GM23338 (cell line): ENCODE measurements at regions not wholly inside any gene's neighbourhood (a gene's known extent, or its start where the extent isn't known, plus 50 kb on each side); places are given as distances from the start of the nearest gene placed in this dataset.

ENCODE experiments used
- TF ChIP-seq, protein P1 (sequence below): fragments of 250-450 bp; sonication (Bioruptor Pico); IDR thresholded peaks from 2 replicates; pipeline ENCODE4 v1.5.0; 2020; ENCODE audit warnings: mild to moderate bottlenecking, moderate library complexity

DNA sequence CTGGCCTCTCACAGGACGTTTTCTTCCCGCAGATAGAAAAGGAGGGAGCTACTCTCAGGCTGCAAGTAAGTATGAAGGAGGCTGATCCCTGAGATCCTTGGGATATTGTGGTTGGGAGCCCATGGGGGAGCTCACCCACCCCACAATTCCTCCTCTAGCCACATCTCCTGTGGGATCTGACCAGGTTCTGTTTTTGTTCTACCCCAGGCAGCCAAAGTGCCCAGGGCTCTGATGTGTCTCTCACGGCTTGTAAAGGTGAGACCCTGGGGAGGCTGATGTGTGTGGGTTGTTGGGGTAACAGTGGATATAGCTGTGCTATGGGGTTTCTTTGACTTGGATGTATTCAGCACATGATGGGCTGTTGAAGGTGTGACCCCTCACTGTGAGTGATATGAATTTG lies 52.0 kb upstream of the POLR1H start (continued):
- TF ChIP-seq, protein P1, sequence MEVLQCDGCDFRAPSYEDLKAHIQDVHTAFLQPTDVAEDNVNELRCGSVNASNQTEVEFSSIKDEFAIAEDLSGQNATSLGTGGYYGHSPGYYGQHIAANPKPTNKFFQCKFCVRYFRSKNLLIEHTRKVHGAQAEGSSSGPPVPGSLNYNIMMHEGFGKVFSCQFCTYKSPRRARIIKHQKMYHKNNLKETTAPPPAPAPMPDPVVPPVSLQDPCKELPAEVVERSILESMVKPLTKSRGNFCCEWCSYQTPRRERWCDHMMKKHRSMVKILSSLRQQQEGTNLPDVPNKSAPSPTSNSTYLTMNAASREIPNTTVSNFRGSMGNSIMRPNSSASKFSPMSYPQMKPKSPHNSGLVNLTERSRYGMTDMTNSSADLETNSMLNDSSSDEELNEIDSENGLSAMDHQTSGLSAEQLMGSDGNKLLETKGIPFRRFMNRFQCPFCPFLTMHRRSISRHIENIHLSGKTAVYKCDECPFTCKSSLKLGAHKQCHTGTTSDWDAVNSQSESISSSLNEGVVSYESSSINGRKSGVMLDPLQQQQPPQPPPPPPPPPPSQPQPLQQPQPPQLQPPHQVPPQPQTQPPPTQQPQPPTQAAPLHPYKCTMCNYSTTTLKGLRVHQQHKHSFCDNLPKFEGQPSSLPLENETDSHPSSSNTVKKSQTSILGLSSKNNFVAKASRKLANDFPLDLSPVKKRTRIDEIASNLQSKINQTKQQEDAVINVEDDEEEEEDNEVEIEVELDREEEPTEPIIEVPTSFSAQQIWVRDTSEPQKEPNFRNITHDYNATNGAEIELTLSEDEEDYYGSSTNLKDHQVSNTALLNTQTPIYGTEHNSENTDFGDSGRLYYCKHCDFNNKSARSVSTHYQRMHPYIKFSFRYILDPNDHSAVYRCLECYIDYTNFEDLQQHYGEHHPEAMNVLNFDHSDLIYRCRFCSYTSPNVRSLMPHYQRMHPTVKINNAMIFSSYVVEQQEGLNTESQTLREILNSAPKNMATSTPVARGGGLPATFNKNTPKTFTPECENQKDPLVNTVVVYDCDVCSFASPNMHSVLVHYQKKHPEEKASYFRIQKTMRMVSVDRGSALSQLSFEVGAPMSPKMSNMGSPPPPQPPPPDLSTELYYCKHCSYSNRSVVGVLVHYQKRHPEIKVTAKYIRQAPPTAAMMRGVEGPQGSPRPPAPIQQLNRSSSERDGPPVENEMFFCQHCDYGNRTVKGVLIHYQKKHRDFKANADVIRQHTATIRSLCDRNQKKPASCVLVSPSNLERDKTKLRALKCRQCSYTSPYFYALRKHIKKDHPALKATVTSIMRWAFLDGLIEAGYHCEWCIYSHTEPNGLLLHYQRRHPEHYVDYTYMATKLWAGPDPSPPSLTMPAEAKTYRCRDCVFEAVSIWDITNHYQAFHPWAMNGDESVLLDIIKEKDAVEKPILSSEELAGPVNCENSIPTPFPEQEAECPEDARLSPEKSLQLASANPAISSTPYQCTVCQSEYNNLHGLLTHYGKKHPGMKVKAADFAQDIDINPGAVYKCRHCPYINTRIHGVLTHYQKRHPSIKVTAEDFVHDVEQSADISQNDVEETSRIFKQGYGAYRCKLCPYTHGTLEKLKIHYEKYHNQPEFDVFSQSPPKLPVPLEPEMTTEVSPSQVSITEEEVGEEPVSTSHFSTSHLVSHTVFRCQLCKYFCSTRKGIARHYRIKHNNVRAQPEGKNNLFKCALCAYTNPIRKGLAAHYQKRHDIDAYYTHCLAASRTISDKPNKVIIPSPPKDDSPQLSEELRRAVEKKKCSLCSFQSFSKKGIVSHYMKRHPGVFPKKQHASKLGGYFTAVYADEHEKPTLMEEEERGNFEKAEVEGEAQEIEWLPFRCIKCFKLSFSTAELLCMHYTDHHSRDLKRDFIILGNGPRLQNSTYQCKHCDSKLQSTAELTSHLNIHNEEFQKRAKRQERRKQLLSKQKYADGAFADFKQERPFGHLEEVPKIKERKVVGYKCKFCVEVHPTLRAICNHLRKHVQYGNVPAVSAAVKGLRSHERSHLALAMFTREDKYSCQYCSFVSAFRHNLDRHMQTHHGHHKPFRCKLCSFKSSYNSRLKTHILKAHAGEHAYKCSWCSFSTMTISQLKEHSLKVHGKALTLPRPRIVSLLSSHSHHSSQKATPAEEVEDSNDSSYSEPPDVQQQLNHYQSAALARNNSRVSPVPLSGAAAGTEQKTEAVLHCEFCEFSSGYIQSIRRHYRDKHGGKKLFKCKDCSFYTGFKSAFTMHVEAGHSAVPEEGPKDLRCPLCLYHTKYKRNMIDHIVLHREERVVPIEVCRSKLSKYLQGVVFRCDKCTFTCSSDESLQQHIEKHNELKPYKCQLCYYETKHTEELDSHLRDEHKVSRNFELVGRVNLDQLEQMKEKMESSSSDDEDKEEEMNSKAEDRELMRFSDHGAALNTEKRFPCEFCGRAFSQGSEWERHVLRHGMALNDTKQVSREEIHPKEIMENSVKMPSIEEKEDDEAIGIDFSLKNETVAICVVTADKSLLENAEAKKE (CRISPR knock-in tag) = no peak
